OCI-LY1 (cell line): ENCODE measurements at regions not wholly inside any gene's neighbourhood (a gene's known extent, or its start where the extent isn't known, plus 50 kb on each side); places are given as distances from the start of the nearest gene placed in this dataset.
"Not testable (repeated sequence)": the region's sequence is repeated elsewhere in the genome, so short reads cannot be mapped to it uniquely, and the experiment has no call there.

Experiments used
- H2AFZ ChIP-seq: fragments of 200-600 bp; sonication (generic), shearing (Covaris generic); 2 replicates; pipeline ENCODE4 v1.6.0; 2014; ENCODE audit warnings: antibody characterized with exemption, mild to moderate bottlenecking, low read length
- H3F3A ChIP-seq: fragments of 200-600 bp; sonication (generic), shearing (Covaris generic); 2 replicates; pipeline ENCODE4 v1.6.0; 2014; ENCODE audit warnings: mild to moderate bottlenecking, antibody characterized with exemption, low read length, moderate library complexity; ENCODE audit not compliant: insufficient read depth
- H3K27ac ChIP-seq: fragments of 200-600 bp; sonication (generic); 2 replicates; pipeline ENCODE4 v1.5.1; 2014; ENCODE audit warnings: low read length, mixed run types, mild to moderate bottlenecking, low read depth; ENCODE audit not compliant: poor library complexity, severe bottlenecking
- H3K27me3 ChIP-seq: fragments of 200-600 bp; sonication (generic); 2 replicates; pipeline ENCODE4 v1.6.0; 2014; ENCODE audit warnings: antibody characterized with exemption, mild to moderate bottlenecking, low read length, moderate library complexity; ENCODE audit not compliant: insufficient read depth
- H3K36me3 ChIP-seq: fragments of 200-600 bp; sonication (generic); 2 replicates; pipeline ENCODE4 v1.6.1; 2014; ENCODE audit warnings: mild to moderate bottlenecking, antibody characterized with exemption, low read length, moderate library complexity, mixed read lengths; ENCODE audit not compliant: insufficient read depth
- H3K4me1 ChIP-seq: fragments of 200-600 bp; sonication (generic); 2 replicates; pipeline ENCODE4 v1.5.1; 2014; ENCODE audit warnings: mild to moderate bottlenecking, low read length, moderate library complexity; ENCODE audit not compliant: insufficient read depth, severe bottlenecking
- H3K4me2 ChIP-seq: fragments of 200-600 bp; sonication (generic), shearing (Covaris generic); 2 replicates; pipeline ENCODE4 v1.6.1; 2014; ENCODE audit warnings: low read length
- H3K4me3 ChIP-seq: fragments of 200-600 bp; sonication (generic); 2 replicates; pipeline ENCODE4 v1.5.1; 2014; ENCODE audit warnings: low read length, low read depth, mild to moderate bottlenecking, mixed read lengths; ENCODE audit not compliant: poor library complexity, severe bottlenecking
- H3K79me2 ChIP-seq: fragments of 200-600 bp; shearing (Covaris generic); 2 replicates; pipeline ENCODE4 v1.6.1; 2016; ENCODE audit warnings: mixed run types, low read length, mixed read lengths; ENCODE audit not compliant: insufficient read depth
- H3K9ac ChIP-seq: fragments of 200-600 bp; sonication (generic), shearing (Covaris generic); 2 replicates; pipeline ENCODE4 v1.6.1; 2014; ENCODE audit warnings: mild to moderate bottlenecking, low read length, mixed read lengths
- H3K9me2 ChIP-seq: fragments of 200-600 bp; sonication (generic), shearing (Covaris generic); 2 replicates; pipeline ENCODE4 v1.6.1; 2014; ENCODE audit warnings: low read depth, mild to moderate bottlenecking, low read length, mixed read lengths
- H3K9me3 ChIP-seq: fragments of 200-600 bp; shearing (Covaris generic); 2 replicates; pipeline ENCODE4 v1.6.1; 2014; ENCODE audit warnings: low read length, mixed read lengths
- H4K20me1 ChIP-seq: fragments of 200-600 bp; sonication (generic), shearing (Covaris generic); 2 replicates; pipeline ENCODE4 v1.6.0; 2016; ENCODE audit warnings: mild to moderate bottlenecking, low read length; ENCODE audit not compliant: insufficient read depth
- EZH2 ChIP-seq: fragments of 200-600 bp; sonication (generic), shearing (Covaris generic); IDR thresholded peaks from 2 replicates; pipeline ENCODE4 v1.8.0; 2017; ENCODE audit warnings: borderline replicate concordance, mixed run types, mild to moderate bottlenecking, antibody characterized with exemption, low read length, moderate library complexity, mixed read lengths
- TF ChIP-seq, protein P1 (sequence below): fragments of 200-600 bp; sonication (generic), shearing (Covaris generic); IDR thresholded peaks from 2 replicates; pipeline ENCODE4 v1.5.1; 2017; ENCODE audit warnings: mild to moderate bottlenecking, antibody characterized with exemption, low read length, moderate library complexity, mixed read lengths

- H3K9me2 ChIP-seq = no peaks in the 10 kb centered on the region
- no peak overlapping the region for H3K27ac ChIP-seq
- no peak overlapping the region for H2AFZ ChIP-seq
- no peak overlapping the region for H3K9ac ChIP-seq
- H3K4me3 ChIP-seq = no peak overlapping the region
- H3K79me2 ChIP-seq = no peaks in the 10 kb centered on the region
- TF ChIP-seq, protein P1, sequence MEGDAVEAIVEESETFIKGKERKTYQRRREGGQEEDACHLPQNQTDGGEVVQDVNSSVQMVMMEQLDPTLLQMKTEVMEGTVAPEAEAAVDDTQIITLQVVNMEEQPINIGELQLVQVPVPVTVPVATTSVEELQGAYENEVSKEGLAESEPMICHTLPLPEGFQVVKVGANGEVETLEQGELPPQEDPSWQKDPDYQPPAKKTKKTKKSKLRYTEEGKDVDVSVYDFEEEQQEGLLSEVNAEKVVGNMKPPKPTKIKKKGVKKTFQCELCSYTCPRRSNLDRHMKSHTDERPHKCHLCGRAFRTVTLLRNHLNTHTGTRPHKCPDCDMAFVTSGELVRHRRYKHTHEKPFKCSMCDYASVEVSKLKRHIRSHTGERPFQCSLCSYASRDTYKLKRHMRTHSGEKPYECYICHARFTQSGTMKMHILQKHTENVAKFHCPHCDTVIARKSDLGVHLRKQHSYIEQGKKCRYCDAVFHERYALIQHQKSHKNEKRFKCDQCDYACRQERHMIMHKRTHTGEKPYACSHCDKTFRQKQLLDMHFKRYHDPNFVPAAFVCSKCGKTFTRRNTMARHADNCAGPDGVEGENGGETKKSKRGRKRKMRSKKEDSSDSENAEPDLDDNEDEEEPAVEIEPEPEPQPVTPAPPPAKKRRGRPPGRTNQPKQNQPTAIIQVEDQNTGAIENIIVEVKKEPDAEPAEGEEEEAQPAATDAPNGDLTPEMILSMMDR = no peak
- TF ChIP-seq EZH2 = no peak
- no peaks in the 10 kb centered on the region; the same call in 1 of the 2 replicates for H3K27me3 ChIP-seq
- H3F3A ChIP-seq = no peaks in the 10 kb centered on the region
- H3K9me3 ChIP-seq = no peaks in the 10 kb centered on the region
- no peaks in the 10 kb centered on the region for H3K4me1 ChIP-seq
- no peaks in the 10 kb centered on the region for H3K36me3 ChIP-seq
- H3K4me2 ChIP-seq = no peak overlapping the region
- no peaks in the 10 kb centered on the region for H4K20me1 ChIP-seq
Observed at GRCh38 chr1:192462616-192463015, 113.0 kb upstream of the RGS1 start.

GRCh38 chr1:192463661-192464060 lies 111.9 kb upstream of the RGS1 start:
- H3K9me3 ChIP-seq = no peaks in the 10 kb centered on the region
- H3K9ac ChIP-seq = no peak overlapping the region
- no peaks in the 10 kb centered on the region for H3K36me3 ChIP-seq
- H3K4me1 ChIP-seq = no peaks in the 10 kb centered on the region
- H3K27me3 ChIP-seq = no peaks in the 10 kb centered on the region; the same call in 1 of the 2 replicates
- no peak overlapping the region for H2AFZ ChIP-seq
- no peak overlapping the region for H3K27ac ChIP-seq
- H4K20me1 ChIP-seq = no peaks in the 10 kb centered on the region
- H3K79me2 ChIP-seq = no peaks in the 10 kb centered on the region
- TF ChIP-seq EZH2 = no peak
- TF ChIP-seq, protein P1 = no peak
- H3K4me3 ChIP-seq = no peak overlapping the region
- no peak overlapping the region for H3K4me2 ChIP-seq
- no peaks in the 10 kb centered on the region for H3K9me2 ChIP-seq
- H3F3A ChIP-seq = no peaks in the 10 kb centered on the region

GRCh38 chr1:192465221-192465620 lies 110.4 kb upstream of the RGS1 start:
- not testable (repeated sequence) for H3K36me3 ChIP-seq, H3K27me3 ChIP-seq, H4K20me1 ChIP-seq, H3K9ac ChIP-seq, H3K4me1 ChIP-seq, H2AFZ ChIP-seq, H3K27ac ChIP-seq, H3K79me2 ChIP-seq, H3K4me2 ChIP-seq, H3F3A ChIP-seq, H3K4me3 ChIP-seq, H3K9me3 ChIP-seq, H3K9me2 ChIP-seq

- H3K4me3 ChIP-seq = no peak overlapping the region
- no peaks in the 10 kb centered on the region for H4K20me1 ChIP-seq
- no peaks in the 10 kb centered on the region for H3K9me2 ChIP-seq
- no peak overlapping the region for H2AFZ ChIP-seq
- H3K9me3 ChIP-seq = no peaks in the 10 kb centered on the region
- H3K79me2 ChIP-seq = no peaks in the 10 kb centered on the region
- no peak overlapping the region for H3K27ac ChIP-seq
- H3K9ac ChIP-seq = no peak overlapping the region
- no peak for TF ChIP-seq EZH2
- TF ChIP-seq, protein P1 = peak; percentile 69
- no peaks in the 10 kb centered on the region for H3K4me1 ChIP-seq
- no peaks in the 10 kb centered on the region for H3K27me3 ChIP-seq
- no peaks in the 10 kb centered on the region for H3K36me3 ChIP-seq
- no peaks in the 10 kb centered on the region for H3F3A ChIP-seq
- no peak overlapping the region for H3K4me2 ChIP-seq
Observed at GRCh38 chr1:192474080-192474683, 101.4 kb upstream of the RGS1 start.
